Lung (tissue), 11 donors: ENCODE measurements at regions not wholly inside any gene's neighbourhood (a gene's known extent, or its start where the extent isn't known, plus 50 kb on each side); places are given as distances from the start of the nearest gene placed in this dataset.
"Not testable (repeated sequence)": the region's sequence is repeated elsewhere in the genome, so short reads cannot be mapped to it uniquely, and the experiment has no call there.

Experiments
- ATAC-seq: fragments of 200-7000 bp; cut with Tn5 transposase; one replicate; pipeline ENCODE4 v1.9.1; 2020; ENCODE audit warnings: moderate number of reproducible peaks; ENCODE audit not compliant: insufficient read depth, low FRiP score
- DNase-seq, 3 donors: peaks; one replicate each; pipeline ENCODE4 v3.0.0-alpha.2; 2013 to 2017
- H3K27ac ChIP-seq, 2 donors: one replicate each; pipeline ENCODE4 v1.5.1; 2013; ENCODE audit warnings: mild to moderate bottlenecking in 2 of 2, moderate library complexity in 2 of 2, control low read depth in 1 of 2, inconsistent platforms in 1 of 2, low read depth in 1 of 2, low read length in 1 of 2
- H3K27me3 ChIP-seq, 3 donors: one replicate each; pipeline ENCODE4 v1.5.1; 2013; ENCODE audit warnings: low read length in 2 of 3; ENCODE audit not compliant: control insufficient read depth in 3 of 3, insufficient read depth in 3 of 3
- H3K36me3 ChIP-seq, 4 donors: one replicate each; pipeline ENCODE4 v1.5.1; 2013; ENCODE audit warnings: low read length in 4 of 4, mild to moderate bottlenecking in 1 of 4, moderate library complexity in 1 of 4; ENCODE audit not compliant: control insufficient read depth in 4 of 4, insufficient read depth in 4 of 4
- H3K4me1 ChIP-seq, 5 donors: one replicate each; pipeline ENCODE4 v1.5.1; 2013; ENCODE audit warnings: low read length in 5 of 5, mild to moderate bottlenecking in 2 of 5, moderate library complexity in 1 of 5; ENCODE audit not compliant: control insufficient read depth in 5 of 5, insufficient read depth in 5 of 5
- H3K4me3 ChIP-seq: one replicate; pipeline ENCODE4 v1.5.1; 2013; ENCODE audit warnings: mild to moderate bottlenecking, control low read depth, moderate library complexity
- H3K9ac ChIP-seq, 2 donors: one replicate each; pipeline ENCODE4 v1.5.1; 2013; ENCODE audit warnings: low read length in 2 of 2, control low read depth in 1 of 2; ENCODE audit not compliant: insufficient read depth in 1 of 2
- H3K9me3 ChIP-seq, 4 donors: one replicate each; pipeline ENCODE4 v1.5.1; 2013; ENCODE audit warnings: low read length in 3 of 4, mild to moderate bottlenecking in 1 of 4, moderate library complexity in 1 of 4; ENCODE audit not compliant: control insufficient read depth in 4 of 4, insufficient read depth in 3 of 4
- CTCF ChIP-seq: IDR thresholded peaks from 2 replicates; pipeline ENCODE4 v1.5.1; 2012; ENCODE audit warnings: mild to moderate bottlenecking; ENCODE audit errors: control extremely low read depth, extremely low read depth
- WGBS, 2 donors: extraction: QIAGEN DNeasy Blood & Tissue Kit; methylation state at CpG; one replicate each; pipeline ENCODE4 v1.1.7; 2013; 5-methylcytosine and 5-hydroxymethylcytosine counted together
- donor health status: control.
- donor health status: control.
- donor health status: Bipolar disorder and iron deficiency.
- donor health status: healthy.
- donor health status: DM: yes; HTN: yes; CAD: no.

DNA sequence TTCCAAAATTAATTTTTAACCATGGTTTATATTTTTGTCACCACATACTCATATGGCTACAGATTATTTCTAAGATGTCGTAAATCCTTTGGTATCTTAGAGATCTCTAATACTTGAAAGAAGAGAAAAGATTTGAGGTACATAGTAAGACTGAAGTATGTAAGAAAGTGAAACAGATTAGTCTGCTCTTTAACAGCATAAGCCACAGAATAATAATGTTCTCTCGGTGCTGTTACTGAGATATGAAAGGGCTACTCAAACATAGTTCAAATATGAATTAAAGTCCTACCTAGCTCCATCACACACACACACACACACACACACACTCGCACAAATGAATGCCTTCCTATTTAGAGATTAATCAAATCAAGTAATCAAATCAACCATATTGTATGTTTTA, 274.1 kb upstream of the PCDH18 start:
- 80 to 90% methylated on average over 3 of the region's 3 CpGs for WGBS, 2 donors
- no peaks in the 10 kb centered on the region for H3K9me3 ChIP-seq
- DNase-seq, result no peak
- H3K9ac ChIP-seq, result no peak overlapping the region
- no peak overlapping the region for H3K27ac ChIP-seq
- H3K27me3 ChIP-seq, result no peaks in the 10 kb centered on the region
- H3K36me3 ChIP-seq, result no peaks in the 10 kb centered on the region
- TF ChIP-seq CTCF, result no peak
- H3K4me3 ChIP-seq, result no peak overlapping the region
- peaks cover 0 to 5% (median 0%) of the 10 kb centered on the region in 5 donors for H3K4me1 ChIP-seq
- no peak for ATAC-seq

DNA sequence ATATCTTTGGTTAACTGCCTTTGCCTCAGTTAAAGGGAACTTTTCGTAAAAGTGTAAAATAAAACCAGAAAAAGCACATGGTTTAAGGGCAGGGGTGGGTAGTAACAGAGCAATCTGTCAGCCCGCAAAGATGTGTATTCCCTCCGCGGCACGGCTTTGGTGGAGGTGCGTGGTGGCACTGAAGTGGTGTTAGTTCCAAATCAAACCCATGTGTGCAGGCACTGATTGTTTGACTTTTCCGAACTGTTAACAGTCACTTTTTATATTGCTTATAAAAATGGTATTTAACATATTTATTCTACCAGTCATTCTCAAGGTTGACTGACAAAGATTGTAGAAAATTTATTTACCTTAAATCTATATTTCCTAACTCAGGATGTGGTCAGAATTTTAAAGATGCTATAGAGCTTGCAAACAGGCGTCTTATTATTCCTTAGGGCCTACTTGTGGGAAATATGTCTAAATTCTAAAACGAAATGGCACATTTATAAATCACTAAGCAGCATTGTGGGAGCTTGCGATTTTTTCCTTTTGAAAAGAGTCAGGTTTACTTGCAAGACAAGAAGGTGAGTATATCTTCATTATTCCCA, 272.7 kb upstream of the PCDH18 start:
- Histone ChIP-seq H3K27me3 (no peaks in the 10 kb centered on the region), H3K27ac (no peak overlapping the region), H3K4me1 (peaks cover 0 to 13% (median 0%) of the 10 kb centered on the region in 5 donors), H3K9me3 (no peaks in the 10 kb centered on the region), H3K4me3 (no peak overlapping the region), H3K9ac (no peak overlapping the region), H3K36me3 (no peaks in the 10 kb centered on the region)
- ATAC-seq, result no peak
- no peak for DNase-seq
- no peak for TF ChIP-seq CTCF
- WGBS, 2 donors, result 90 to 91% methylated on average over 10 of the region's 10 CpGs

- ATAC-seq, result no peak
- H3K4me1 ChIP-seq, result peaks cover 0 to 13% (median 0%) of the 10 kb centered on the region in 5 donors
- H3K4me3 ChIP-seq, result no peak overlapping the region
- no peak overlapping the region for H3K27ac ChIP-seq
- WGBS, 2 donors, result 35 to 73% methylated on average over 1 of the region's 1 CpG
- no peaks in the 10 kb centered on the region for H3K27me3 ChIP-seq
- peak in 2 of 3 donors; percentile 72 to 85 for DNase-seq
- H3K36me3 ChIP-seq, result no peaks in the 10 kb centered on the region
- H3K9ac ChIP-seq, result no peak overlapping the region
- no peaks in the 10 kb centered on the region for H3K9me3 ChIP-seq
- TF ChIP-seq CTCF, result no peak
Measured at GRCh38 chr4:137800861-137801260, 268.6 kb upstream of the PCDH18 start.

- H3K4me1 ChIP-seq, result peaks cover 0 to 6% (median 0%) of the 10 kb centered on the region in 5 donors
- no peaks in the 10 kb centered on the region for H3K9me3 ChIP-seq
- H3K9ac ChIP-seq, result no peak overlapping the region
- H3K27ac ChIP-seq, result no peak overlapping the region
- WGBS, 2 donors, result 63 to 74% methylated on average over 6 of the region's 6 CpGs
- H3K27me3 ChIP-seq, result no peaks in the 10 kb centered on the region
- H3K4me3 ChIP-seq, result no peak overlapping the region
- no peaks in the 10 kb centered on the region for H3K36me3 ChIP-seq
- ATAC-seq, result no peak
- TF ChIP-seq CTCF, result no peak
- DNase-seq, result peak in 1 of 3 donors; percentile 41
Measured at GRCh38 chr4:137794764-137795254, 262.5 kb upstream of the PCDH18 start.

DNA sequence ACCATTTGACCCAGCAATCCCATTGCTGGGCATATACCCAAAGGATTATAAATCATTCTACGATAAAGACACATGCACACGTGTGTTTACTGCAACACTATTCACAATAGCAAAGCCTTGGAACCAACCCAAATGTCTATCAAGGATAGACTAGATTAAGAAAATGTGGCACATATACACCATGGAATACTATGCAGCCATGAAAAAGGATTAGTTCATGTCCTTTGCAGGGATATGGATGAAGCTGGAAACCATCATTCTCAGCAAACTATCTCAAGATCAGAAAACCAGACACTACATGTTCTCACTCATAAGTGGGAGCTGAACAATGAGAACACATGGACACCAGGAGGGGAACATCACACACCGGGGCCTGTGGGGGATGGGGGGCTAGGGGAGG, 257.0 kb upstream of the PCDH18 start:
- not testable (repeated sequence) for H3K9me3 ChIP-seq, H3K4me1 ChIP-seq, H3K27ac ChIP-seq, H3K36me3 ChIP-seq, H3K4me3 ChIP-seq, DNase-seq, ATAC-seq, H3K9ac ChIP-seq, H3K27me3 ChIP-seq
- 85 to 93% methylated on average over 3 of the region's 3 CpGs for WGBS, 2 donors
